ENCODE measurements at regions not wholly inside any gene's neighbourhood (a gene's known extent, or its start where the extent isn't known, plus 50 kb on each side); places are given as distances from the start of the nearest gene placed in this dataset.
"Not testable (repeated sequence)": the region's sequence is repeated elsewhere in the genome, so short reads cannot be mapped to it uniquely, and the experiment has no call there.

- DNase-seq (ENCODE audit: low spot score) = peak; percentile 37
Measured at GRCh38 chr5:155514105-155514563, 500.6 kb downstream of the KIF4B start.

GRCh38 chr5:155522540-155522939, 509.0 kb downstream of the KIF4B start:
- DNase-seq (ENCODE audit: low spot score) = peak; percentile 5

DNA sequence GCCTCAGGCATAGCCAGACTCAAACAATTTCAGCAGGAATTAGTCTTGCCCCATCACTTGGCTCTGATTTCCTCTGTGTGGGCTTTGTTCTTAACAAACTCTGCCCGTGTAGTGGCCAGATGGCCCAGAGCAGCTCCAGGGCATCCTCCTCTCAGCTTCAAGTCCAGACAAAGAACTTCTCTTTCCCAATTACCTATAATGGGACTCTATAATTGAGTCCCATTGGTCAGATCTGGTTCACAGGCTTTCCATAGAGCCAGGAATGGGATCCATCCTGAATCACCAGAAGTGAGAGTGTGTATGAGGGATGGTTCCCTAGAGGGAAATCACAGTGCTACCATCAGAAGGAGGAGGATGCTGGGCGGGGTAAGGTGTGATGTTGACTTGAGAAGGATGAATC, 515.8 kb downstream of the KIF4B start:
- no peak for DNase-seq (ENCODE audit: low spot score)

DNA sequence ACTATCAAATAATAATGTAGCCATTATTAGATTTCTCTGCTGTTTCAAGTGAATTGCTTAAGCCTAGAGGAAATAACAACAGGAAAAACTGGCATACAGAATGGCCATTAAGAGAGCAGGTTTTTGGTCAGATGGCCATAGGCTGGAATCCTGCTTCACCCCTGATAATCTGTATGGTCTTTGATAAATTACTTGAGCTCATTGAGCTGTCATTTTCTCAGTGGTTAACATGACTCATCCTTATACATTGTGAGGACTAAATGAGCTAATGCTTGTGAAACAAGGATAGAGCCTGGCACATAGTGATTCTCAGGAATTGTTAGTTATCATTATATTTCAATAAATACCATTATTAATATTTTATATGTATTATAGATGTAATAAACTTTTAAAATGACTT, 516.5 kb downstream of the KIF4B start:
- no peak for DNase-seq (ENCODE audit: low spot score)

- DNase-seq (ENCODE audit: low spot score) = no peak
Measured at GRCh38 chr5:155532621-155533311, 519.2 kb downstream of the KIF4B start.

DNA sequence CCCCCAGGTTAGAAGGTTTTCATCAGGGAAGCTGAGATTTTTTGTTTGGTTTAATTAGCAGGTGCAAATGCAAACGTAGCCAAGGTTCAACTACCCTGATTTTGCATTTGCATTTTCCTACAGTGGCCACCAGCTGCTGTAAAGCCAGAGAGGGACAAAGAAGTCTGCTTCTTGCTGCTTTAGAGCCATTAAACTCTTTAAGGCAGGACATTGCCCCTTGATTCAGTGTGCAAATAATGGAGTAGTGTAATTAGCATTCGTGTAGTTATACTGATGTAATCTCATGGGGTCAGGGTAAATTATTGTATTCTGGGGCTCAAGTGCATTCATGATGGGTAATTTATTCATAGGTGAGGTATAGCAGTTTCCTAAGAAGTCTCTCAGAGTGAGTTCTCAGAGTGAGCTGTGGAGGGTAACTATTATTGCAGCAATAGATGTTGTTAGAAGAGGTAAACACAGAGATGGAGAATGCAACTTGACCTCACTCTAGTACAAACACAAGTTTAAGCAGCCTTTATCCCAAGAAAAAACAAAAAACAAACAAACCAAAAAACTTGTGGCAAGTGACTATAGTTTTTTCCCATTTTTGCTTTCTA, 526.5 kb downstream of the KIF4B start:
- DNase-seq (ENCODE audit: low spot score) = no peak

GRCh38 chr5:155546075-155546474, 532.5 kb downstream of the KIF4B start:
- no peak for DNase-seq (ENCODE audit: low spot score)

DNA sequence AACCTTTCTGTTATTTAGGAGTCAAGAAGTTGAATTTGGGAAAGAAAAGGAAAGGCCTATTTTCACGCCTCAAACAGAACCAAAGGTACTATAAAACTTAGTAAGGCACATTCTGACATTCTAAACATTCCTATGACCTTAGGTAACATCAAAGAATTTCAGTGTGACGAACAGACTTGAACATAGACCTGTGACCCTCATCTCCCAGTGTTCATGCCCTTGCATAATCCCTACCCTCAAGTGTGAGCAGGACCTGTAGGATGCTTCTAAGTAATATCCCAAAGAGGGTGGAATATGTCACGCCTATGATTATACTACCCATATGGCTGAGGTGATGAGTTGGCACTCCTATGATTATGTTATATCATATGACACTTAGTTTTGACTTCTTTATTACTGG, 540.9 kb downstream of the KIF4B start:
- DNase-seq (ENCODE audit: low spot score) = no peak

GRCh38 chr5:155556222-155556621, 542.7 kb downstream of the KIF4B start:
- no peak for DNase-seq (ENCODE audit: low spot score)

GRCh38 chr5:155556700-155557099, 543.1 kb downstream of the KIF4B start:
- no peak for DNase-seq (ENCODE audit: low spot score)

DNA sequence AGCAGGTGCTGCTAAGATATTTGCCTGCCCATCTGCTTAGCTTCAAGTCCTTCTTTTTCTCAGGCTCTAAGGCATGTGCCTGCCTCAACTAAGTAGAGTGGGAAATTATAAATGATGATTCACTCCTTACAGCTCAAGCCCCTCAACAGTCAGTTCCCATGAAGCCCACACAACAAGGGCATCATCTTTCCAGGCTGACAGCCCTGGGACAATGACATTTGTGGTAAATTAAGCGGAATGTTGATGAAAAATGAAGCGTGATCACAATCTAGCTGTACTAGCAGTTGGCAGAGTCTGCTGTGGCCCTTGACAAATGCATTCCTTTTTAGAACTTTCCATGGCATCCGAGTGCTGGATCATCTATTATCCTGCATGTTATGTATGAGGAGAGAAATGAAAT, 548.6 kb downstream of the KIF4B start:
- DNase-seq (ENCODE audit: low spot score) = no peak

DNA sequence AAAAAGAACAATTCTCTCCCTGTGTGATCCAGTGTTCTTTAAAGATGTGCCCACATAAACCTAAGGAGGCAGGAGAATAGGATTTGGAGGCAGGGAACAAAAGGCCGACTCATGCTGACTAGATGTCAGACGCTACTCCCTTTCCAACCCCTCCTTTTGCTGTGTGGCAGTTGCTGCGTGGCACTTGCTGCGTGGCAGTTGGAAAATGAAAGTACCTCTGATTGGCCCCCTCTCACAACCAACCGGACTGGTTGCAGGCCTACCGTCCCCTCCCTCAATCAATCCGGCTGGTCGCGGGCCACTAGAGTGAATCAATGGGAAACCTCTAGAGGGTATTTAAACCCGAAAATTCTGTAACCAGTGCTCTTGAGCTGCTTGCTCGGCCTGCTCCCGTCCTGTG, 551.0 kb downstream of the KIF4B start:
- no peak for DNase-seq (ENCODE audit: low spot score)

DNA sequence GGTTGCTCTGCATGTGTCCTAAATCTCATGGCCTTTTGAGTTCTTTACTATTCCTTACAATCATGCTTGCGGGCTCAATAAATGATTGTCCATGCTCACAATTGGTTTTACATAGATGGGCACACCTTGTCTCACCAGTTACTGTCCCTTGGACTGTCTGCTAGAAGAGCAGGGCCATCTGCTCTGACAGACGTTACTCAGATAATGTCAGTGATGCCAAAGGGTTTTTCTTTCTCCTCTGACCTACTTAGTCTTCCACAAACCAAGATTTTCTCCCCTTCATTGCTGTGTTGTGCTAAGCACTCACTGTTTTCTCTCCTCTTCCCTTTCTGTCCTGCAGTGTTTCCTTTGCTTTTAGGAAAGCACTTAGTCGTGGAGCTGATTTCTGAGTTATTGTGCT, 562.3 kb downstream of the KIF4B start:
- DNase-seq (ENCODE audit: low spot score) = no peak

GRCh38 chr5:155586808-155587207, 573.3 kb downstream of the KIF4B start:
- not testable (repeated sequence) for DNase-seq (ENCODE audit: low spot score)

GRCh38 chr5:155587458-155587857, 573.9 kb downstream of the KIF4B start:
- no peak for DNase-seq (ENCODE audit: low spot score)

DNA sequence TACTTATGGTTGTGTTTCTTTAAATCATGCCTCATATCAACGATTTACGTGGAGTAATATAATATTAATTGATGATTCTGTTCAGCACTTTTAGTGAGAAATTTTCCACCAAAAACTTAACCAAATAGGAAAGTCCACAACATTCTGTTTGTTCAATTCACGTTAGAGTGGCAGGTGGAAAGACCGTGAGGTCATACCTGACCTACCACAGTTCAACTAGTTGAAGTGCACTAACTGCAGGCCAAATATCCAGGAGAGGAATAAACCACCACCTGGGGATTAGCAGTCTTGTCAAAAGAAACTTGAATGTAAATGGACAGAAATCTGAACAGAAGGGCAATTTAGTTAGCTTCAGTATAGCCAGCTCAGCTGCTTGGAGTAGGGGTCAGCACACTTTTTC, 577.7 kb downstream of the KIF4B start:
- DNase-seq (ENCODE audit: low spot score) = no peak

DNA sequence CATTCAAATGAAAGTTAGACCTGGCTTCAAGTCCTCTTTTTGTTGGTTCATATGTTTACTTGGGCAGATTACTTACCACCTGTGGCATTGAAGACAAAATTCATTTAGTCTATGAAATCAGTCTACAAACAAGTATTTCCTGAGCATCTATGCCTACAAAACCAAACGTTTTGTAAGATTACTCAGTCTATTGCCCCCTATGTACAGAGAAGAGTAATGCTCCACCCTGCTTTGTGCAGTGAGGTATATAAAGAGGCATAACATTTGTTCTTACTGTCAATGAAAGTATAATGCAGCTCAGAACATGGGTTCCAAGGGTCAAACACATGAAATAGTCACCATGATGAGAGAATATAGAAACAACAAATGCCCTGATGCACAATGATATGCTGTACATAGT, 580.7 kb downstream of the KIF4B start:
- no peak for DNase-seq (ENCODE audit: low spot score)

DNA sequence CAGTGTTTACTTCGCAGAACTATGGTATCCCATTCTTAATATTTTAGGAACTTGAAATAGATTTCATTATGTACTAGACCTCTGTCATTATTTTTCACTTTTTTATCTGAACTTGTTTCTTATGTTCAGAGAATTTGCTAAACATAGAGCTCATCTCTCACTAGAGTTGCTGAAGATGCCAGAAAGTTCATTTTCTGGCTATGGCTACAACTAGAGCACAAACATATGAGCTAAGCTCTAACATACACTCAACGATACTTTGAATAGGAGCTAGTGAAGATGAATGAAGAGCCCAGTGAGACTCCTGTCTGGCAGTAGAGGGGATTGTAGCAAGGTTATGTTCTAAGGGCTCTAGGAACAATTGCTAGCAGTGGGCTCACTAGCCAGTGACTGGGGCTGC, 582.2 kb downstream of the KIF4B start:
- no peak for DNase-seq (ENCODE audit: low spot score)

GRCh38 chr5:155598552-155598951, 585.0 kb downstream of the KIF4B start:
- no peak for DNase-seq (ENCODE audit: low spot score)

GRCh38 chr5:155605920-155606319, 592.4 kb downstream of the KIF4B start:
- no peak for DNase-seq (ENCODE audit: low spot score)

- peak; percentile 28 for DNase-seq (ENCODE audit: low spot score)
Measured at GRCh38 chr5:155616779-155617392, 603.3 kb downstream of the KIF4B start.

- DNase-seq (ENCODE audit: low spot score) = no peak
Measured at GRCh38 chr5:155619688-155620087, 606.1 kb downstream of the KIF4B start.

GRCh38 chr5:155620821-155621410, 607.4 kb downstream of the KIF4B start:
- no peak for DNase-seq (ENCODE audit: low spot score)
